Putamen (tissue), 1 donor: ENCODE measurements at regions not wholly inside any gene's neighbourhood (a gene's known extent, or its start where the extent isn't known, plus 50 kb on each side); places are given as distances from the start of the nearest gene placed in this dataset.
"Not testable (repeated sequence)": the region's sequence is repeated elsewhere in the genome, so short reads cannot be mapped to it uniquely, and the experiment has no call there.

Experiments
- DNase-seq: peaks from one replicate; pipeline ENCODE4 v3.0.0-alpha.2; 2016; ENCODE audit warnings: low spot score

- no peak for DNase-seq
Measured at GRCh38 chr3:159045279-159045885, 243.5 kb downstream of the MFSD1 start.

DNA sequence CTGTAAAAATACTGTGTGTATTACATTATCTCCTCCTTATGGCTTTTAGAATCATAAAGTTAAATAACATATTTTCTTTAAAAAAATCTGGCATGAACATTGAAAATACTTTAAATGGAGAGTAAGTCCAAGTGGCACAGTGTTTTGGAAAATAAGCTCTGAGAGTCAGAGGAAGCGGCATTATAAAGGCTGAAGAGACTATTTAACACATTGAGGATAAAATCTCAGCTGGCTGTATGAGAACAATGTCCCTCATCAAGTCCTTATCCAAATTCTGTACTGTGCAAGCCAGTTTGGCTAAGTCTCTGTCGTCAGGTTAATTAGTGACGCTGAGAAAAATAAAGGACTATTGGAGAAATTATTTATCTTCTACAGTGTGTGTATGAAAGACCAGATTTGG is 245.5 kb downstream of the MFSD1 start:
- DNase-seq, result no peak

- DNase-seq, result not testable (repeated sequence)
Measured at GRCh38 chr3:159052494-159052893, 250.6 kb downstream of the MFSD1 start.

- no peak for DNase-seq
Measured at GRCh38 chr3:159057621-159058020, 255.8 kb downstream of the MFSD1 start.

GRCh38 chr3:159058859-159059258 is 257.0 kb downstream of the MFSD1 start:
- DNase-seq, result no peak

DNA sequence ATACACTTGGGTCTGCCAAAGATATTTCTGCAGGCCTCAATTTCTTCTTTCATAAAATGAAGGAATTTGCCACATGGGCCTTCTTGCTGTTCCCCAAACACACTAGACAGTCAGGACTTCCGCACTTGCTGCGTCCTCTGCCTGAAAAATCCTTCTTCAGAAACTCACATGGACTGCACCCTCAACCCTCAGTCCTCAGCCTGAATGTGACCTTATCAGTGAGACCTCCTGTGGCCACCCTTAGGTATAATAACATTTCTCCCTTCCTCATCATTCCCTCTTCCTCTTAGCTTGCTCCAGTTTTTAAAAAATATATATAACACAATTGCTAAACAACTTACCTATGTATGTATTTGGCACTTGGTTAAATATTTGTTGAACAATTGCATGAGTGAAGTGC is 257.5 kb downstream of the MFSD1 start:
- no peak for DNase-seq

- DNase-seq, result no peak
Measured at GRCh38 chr3:159062734-159063410, 261.0 kb downstream of the MFSD1 start.

DNA sequence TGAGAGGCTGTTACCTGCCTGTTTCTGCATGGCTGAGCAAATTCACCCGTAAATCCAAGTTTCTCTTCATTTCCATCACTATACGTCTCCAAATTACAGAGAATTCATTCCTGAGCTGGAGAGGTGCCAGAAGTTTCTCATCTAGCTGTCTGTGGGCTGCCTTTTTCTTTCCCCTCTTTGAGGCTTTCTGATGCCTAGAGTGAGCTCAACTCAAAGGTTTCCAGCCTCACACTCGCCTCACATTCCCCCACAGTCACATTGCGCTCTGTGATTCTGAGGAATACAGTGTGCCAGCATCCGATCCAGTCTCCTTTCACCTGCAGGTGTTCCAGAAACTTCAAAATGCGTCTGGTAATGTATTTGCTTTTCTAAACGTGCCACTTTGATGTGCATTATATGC is 267.2 kb downstream of the MFSD1 start, which contains the start of gene IQCJ:
Gene IQCJ (plus strand): TSS at position 229 of the 400 bp plus-strand sequence.
- DNase-seq, result peak; percentile 56

GRCh38 chr3:159069866-159070425 is 268.1 kb downstream of the MFSD1 start:
- peak; percentile 7 for DNase-seq

DNA sequence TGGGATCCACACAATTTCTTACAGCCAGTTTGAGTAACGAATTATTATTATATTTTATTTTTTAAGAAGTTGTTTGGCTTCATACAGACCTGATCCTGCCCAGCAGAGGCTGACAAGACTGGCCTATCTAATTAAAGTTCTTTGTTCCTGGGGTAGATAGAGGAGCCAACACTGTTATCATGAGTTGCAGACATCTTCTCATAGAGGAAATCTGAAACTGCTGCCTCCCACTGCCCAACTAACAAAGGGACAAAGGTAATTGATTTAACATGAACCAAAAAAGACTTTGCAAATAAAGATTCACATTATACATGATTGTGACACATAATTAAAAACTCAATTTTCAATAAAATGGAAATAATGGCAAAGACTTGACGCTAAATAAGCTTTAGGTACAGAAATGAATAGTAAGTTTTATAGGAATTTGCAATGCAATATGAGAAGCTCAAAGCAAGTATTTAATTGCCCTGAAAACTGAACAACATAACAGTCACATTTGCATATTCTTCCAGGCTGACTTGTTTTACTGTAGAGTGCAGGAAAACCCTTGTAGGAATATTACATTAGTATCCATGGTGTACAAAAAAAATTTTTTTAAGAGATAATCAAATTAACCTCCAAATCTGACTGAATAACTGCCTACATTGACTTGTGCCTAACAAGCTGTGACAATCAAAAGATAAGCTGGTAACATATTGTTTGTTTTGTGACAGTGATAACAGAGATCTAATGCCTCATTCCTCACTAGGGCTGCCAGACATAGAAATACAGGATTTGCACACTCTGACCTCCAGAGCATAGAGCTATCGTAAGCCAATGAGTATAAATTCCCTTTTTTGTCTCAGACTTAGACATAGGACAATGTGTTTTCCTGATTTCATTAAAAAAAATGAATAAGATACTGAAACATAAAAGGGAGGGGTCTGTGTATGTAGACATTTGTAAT is 273.2 kb downstream of the MFSD1 start:
- DNase-seq, result no peak

DNA sequence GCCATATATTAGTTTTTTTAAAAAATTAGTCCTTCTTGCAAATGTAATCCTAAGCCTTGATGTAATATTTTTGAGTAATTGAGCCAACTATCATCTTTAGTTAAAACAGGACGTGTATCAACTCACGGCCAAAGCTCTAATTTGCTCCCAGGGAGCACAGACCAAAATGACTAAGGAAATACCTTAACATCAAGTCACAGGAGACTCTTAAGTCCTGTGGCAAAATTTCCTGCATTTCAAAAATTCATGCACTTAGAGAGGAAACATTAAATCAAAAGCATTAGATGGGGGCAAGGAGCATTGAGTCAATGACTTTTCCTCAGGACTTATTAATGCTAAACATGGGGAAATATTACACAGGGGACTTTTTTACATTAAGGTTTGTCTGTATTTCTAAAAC is 276.0 kb downstream of the MFSD1 start:
- DNase-seq, result no peak

DNA sequence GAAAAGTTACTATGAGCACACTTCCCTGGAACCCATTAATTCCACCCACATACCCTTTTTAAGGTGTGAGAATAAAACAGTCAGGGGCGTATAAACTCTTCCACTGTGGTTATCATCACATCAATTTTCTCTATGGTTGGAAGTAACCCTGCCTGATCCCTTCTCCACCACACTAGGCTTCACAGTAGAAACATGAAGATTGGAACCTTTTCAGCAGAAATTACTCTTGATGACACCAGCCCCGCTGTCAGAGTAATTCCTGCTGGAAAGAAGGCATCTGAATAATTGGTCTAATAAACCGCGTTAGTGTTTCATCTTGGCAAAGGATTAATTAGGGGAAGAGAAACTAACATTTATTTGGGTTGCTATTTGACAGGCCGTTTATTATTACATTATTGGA is 278.4 kb downstream of the MFSD1 start:
- peak; percentile 70 for DNase-seq

- no peak for DNase-seq
Measured at GRCh38 chr3:159080821-159081220, 279.0 kb downstream of the MFSD1 start.

DNA sequence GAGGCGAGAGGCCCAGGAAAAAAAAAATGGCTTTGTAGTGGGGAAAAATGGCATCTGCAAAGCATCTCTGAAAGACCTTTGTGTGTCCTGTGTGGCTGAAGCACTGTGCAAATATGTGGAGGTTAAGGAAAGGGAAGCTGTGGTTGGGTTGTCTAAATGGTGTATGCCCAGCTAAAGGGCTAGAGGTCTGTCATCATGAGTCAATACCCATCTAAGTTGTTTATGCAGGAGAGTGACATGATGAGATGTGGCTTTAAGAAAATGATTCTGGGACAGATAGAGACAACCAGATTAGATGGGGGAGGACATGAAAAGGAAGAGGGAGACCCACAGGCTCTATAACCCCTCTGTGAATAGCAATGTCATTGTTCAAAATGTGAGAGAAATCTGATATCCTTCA is 280.7 kb downstream of the MFSD1 start:
- DNase-seq, result no peak

DNA sequence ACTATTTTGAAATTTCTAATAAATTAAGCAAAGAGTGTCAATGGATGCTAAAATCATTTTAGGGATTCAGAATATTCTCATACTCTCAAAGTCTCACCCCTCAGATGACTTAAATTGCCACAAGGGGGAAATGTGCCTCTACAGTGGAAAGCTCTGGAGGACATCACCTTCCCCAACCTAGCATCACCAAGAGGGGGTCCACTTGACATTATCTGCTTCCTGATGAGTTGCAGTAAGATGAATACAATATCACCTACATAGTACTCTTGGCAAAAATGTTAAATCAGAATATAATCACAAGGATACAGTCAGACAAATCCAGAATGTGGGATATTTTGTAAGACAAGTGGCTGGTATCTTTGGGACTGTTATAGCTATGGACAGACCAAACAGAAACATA is 290.1 kb downstream of the MFSD1 start:
- no peak for DNase-seq

DNA sequence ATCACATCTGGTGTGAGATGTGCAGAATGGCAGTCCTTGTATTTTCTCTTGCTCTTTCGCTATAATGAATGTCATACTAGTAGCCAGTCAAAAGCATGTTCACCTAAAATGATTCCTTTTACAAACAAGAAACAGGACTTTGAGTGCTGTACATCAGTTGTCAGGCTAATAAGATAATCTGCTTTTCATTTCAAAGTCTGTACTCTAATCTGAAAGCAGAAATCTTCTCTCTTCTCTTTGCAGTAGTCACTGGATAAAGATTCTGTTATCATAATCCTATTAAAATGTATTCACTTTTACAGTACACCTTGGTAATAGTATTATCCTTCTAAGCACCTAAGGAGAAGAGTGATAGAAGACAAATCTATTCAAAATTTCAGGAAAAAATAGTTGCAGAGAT is 300.1 kb downstream of the MFSD1 start:
- no peak for DNase-seq

DNA sequence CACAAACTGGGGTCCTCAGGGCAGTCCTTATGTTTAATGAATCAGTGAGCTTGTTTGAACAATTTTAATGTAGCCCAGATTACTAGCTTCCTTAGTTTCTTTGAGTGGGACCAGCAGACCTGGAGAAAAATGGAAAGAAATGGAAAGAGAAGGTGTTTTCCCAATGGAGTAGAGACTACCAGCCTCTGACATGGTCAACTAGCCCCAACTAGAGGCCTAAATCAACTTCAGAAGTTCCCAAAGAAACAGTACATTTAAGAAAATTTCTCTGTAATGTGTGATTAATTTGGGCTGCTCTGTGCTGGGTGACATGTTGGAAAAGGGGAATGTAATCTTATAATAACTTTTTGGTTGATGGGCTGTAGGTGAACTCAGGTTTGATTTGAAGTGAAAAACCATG is 310.9 kb downstream of the MFSD1 start:
- no peak for DNase-seq

DNA sequence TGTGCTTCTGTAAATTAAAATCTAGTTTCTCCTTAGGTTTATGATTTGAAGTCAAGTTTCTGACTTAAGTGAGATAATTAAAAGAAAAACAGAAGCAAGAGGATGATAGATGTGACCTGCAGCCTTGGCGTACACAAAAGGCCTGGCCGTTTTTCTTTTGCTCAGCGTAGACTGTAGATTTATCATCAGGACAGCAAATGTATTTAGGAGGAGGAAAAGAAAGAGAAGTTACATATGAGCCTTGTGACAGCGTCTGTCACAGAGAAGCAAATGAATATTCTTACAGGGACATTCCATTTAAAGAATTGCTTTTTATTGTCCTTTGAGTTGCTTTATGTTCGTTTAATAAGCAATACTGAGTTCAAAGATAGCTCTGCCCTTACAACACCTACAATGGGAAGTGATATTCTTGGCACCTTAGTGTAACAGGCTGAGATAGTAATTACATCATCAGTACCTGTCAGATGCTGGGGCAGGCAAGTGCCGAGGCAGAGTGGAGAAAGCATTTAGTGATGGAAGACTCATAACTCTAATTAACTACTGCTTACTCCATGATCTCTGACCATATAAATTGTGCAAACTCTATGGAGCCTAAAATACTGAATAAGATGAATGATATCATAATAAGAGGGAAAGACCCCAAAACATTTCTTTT is 311.5 kb downstream of the MFSD1 start:
- peak; percentile 66 for DNase-seq

- no peak for DNase-seq
Measured at GRCh38 chr3:159114582-159114981, 312.7 kb downstream of the MFSD1 start.

DNA sequence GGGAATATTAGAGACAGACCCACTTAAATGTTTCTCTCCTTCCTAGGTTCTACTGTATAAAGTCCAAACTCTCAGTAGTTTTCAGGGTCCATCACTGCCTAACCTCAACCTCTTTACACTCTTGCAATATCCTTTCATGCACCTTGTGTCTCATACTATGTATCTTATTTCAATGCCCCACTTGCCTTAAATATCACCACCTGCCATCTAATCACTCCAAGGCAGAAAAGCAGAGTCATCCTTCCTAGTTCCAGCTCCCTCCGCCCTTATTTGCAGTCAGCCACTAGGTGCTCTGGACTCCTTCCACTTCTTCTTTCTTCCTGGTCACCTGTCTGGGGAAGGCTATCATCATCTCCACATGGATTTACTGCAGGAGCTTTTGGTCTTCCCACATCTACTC is 322.0 kb downstream of the MFSD1 start:
- DNase-seq, result no peak

DNA sequence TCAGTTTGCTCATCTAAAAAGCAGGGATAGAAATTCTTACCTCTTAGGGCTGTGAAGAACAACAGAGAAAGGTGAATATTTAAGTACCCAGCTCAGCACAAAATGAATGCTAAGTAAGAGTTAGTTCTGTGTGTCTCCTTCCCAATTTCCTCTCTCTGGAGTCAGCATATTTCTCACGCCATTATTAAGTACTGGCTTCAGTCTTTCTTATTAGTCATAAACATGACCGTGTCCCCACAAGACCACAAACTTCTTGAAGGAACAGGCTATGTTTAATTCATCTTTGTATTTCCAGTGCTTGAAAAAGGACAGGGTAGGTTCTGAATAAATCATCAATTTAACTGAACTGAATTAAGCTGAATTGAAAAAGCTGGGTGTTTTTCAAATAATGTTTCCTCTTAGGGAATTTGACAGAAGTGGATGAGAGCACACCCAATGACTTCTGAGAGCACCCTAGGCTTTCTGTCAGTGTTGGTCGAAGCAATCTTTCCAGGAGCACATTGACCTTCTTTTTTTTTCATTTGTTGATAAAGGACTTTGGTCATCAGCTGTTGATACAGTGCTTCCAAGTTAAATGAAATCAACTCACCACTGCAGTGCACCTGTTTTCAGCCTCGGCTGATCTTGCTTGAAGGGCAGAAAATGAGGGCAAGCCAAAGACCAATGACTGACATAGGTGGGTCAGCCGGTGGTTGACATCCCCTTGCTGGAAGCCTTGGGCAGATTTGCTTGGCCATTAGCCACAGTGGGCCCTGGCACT is 324.6 kb downstream of the MFSD1 start:
- no peak for DNase-seq
